PC-3 (cell line): ENCODE measurements at regions not wholly inside any gene's neighbourhood (a gene's known extent, or its start where the extent isn't known, plus 50 kb on each side); places are given as distances from the start of the nearest gene placed in this dataset.

Source experiments
- EZH2 ChIP-seq: fragments of 300-600 bp; sonication (generic); IDR thresholded peaks from one replicate; pipeline ENCODE4 v1.6.1; 2017; ENCODE audit warnings: antibody characterized with exemption, mild to moderate bottlenecking, low read length; ENCODE audit not compliant: unreplicated experiment
- EZH2phosphoT487 ChIP-seq: fragments of 300-600 bp; sonication (generic); IDR thresholded peaks from 2 replicates; pipeline ENCODE4 v1.6.1; 2018; ENCODE audit warnings: mild to moderate bottlenecking, antibody characterized with exemption, low read length, borderline replicate concordance
- TF ChIP-seq, protein P1 (sequence below): fragments of 300-600 bp; sonication (generic); conservative IDR thresholded peaks from 2 replicates; pipeline ENCODE4 v1.5.1; 2017; ENCODE audit warnings: antibody characterized with exemption, low read depth, mild to moderate bottlenecking, low read length

DNA sequence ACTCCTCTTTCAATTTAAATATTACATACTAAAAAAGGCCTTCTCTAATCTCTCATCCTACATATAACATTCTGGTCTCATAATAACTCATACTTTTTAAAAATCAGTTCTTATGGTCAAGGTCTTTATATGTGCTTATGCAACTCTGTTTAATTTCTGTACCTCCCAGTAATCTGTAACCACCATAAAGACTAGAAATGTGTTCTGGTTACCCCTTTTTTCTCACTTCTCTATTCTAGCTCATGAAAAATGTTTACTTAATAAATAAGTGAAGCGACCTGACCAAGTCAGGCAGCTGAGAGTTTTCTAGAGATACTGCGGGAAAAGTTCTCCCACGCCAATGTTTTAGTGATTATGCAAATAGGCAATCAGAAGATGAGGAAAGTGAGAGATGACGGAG is 548.8 kb upstream of the FAM241A start:
- TF ChIP-seq, protein P1, sequence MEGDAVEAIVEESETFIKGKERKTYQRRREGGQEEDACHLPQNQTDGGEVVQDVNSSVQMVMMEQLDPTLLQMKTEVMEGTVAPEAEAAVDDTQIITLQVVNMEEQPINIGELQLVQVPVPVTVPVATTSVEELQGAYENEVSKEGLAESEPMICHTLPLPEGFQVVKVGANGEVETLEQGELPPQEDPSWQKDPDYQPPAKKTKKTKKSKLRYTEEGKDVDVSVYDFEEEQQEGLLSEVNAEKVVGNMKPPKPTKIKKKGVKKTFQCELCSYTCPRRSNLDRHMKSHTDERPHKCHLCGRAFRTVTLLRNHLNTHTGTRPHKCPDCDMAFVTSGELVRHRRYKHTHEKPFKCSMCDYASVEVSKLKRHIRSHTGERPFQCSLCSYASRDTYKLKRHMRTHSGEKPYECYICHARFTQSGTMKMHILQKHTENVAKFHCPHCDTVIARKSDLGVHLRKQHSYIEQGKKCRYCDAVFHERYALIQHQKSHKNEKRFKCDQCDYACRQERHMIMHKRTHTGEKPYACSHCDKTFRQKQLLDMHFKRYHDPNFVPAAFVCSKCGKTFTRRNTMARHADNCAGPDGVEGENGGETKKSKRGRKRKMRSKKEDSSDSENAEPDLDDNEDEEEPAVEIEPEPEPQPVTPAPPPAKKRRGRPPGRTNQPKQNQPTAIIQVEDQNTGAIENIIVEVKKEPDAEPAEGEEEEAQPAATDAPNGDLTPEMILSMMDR = no peak
- no peak for TF ChIP-seq EZH2phosphoT487
- TF ChIP-seq EZH2 = no peak
